A172 (cell line): ENCODE measurements at regions not wholly inside any gene's neighbourhood (a gene's known extent, or its start where the extent isn't known, plus 50 kb on each side); places are given as distances from the start of the nearest gene placed in this dataset.
"Not testable (repeated sequence)": the region's sequence is repeated elsewhere in the genome, so short reads cannot be mapped to it uniquely, and the experiment has no call there.

Experiments used
- DNase-seq: peaks from one replicate; pipeline ENCODE4 v3.0.0-alpha.2; 2015; ENCODE audit warnings: low spot score

GRCh38 chr18:70617020-70617763, 328.3 kb downstream of the SOCS6 start:
- no peak for DNase-seq

GRCh38 chr18:70600225-70600925, 311.5 kb downstream of the SOCS6 start:
- DNase-seq = no peak

GRCh38 chr18:70598406-70598805, 309.6 kb downstream of the SOCS6 start:
- DNase-seq = no peak

GRCh38 chr18:70582981-70583380, 294.1 kb downstream of the SOCS6 start:
- no peak for DNase-seq

- DNase-seq = no peak
Measured at GRCh38 chr18:70578480-70578879, 289.6 kb downstream of the SOCS6 start.

GRCh38 chr18:70577023-70577420, 288.2 kb downstream of the SOCS6 start:
- no peak for DNase-seq

GRCh38 chr18:70576276-70577022, 287.6 kb downstream of the SOCS6 start:
- DNase-seq = no peak

- not testable (repeated sequence) for DNase-seq
Measured at GRCh38 chr18:70574951-70575350, 286.1 kb downstream of the SOCS6 start.

GRCh38 chr18:70569647-70570046, 280.8 kb downstream of the SOCS6 start:
- DNase-seq = not testable (repeated sequence)

GRCh38 chr18:70559446-70559845, 270.6 kb downstream of the SOCS6 start:
- no peak for DNase-seq

GRCh38 chr18:70558371-70558770, 269.5 kb downstream of the SOCS6 start:
- no peak for DNase-seq

GRCh38 chr18:70554854-70555445, 266.1 kb downstream of the SOCS6 start:
- no peak for DNase-seq

- DNase-seq = no peak
Measured at GRCh38 chr18:70553936-70554260, 265.1 kb downstream of the SOCS6 start.

- DNase-seq = no peak
Measured at GRCh38 chr18:70553245-70553935, 264.5 kb downstream of the SOCS6 start.

GRCh38 chr18:70536370-70537062, 247.7 kb downstream of the SOCS6 start:
- DNase-seq = no peak

- no peak for DNase-seq
Measured at GRCh38 chr18:70535041-70535440, 246.2 kb downstream of the SOCS6 start.

- not testable (repeated sequence) for DNase-seq
Measured at GRCh38 chr18:70525322-70525721, 236.5 kb downstream of the SOCS6 start.

GRCh38 chr18:70523792-70524182, 234.9 kb downstream of the SOCS6 start:
- DNase-seq = no peak

GRCh38 chr18:70523035-70523791, 234.4 kb downstream of the SOCS6 start:
- DNase-seq = no peak

GRCh38 chr18:70522183-70522680, 233.4 kb downstream of the SOCS6 start:
- no peak for DNase-seq
